Progenitor cell of endocrine pancreas (in vitro differentiated cells): ENCODE measurements at regions not wholly inside any gene's neighbourhood (a gene's known extent, or its start where the extent isn't known, plus 50 kb on each side); places are given as distances from the start of the nearest gene placed in this dataset.
"Not testable (repeated sequence)": the region's sequence is repeated elsewhere in the genome, so short reads cannot be mapped to it uniquely, and the experiment has no call there.

Experiments used
- DNase-seq: peaks from one replicate; pipeline ENCODE4 v3.0.0; 2021; ENCODE audit warnings: low spot score; ENCODE audit not compliant: unreplicated experiment
- H3K27ac Mint-ChIP-seq: 2 replicates; pipeline ENCODE4 v1.8.0; 2021; ENCODE audit warnings: mild to moderate bottlenecking, moderate library complexity, mixed read lengths
- H3K27me3 Mint-ChIP-seq: 2 replicates; pipeline ENCODE4 v1.8.0; 2021; ENCODE audit warnings: mixed read lengths
- H3K36me3 Mint-ChIP-seq: 2 replicates; pipeline ENCODE4 v1.8.0; 2022; ENCODE audit warnings: mixed read lengths; ENCODE audit not compliant: insufficient read depth
- H3K4me1 Mint-ChIP-seq: 2 replicates; pipeline ENCODE4 v1.8.0; 2021; ENCODE audit warnings: low read depth, mixed read lengths
- H3K4me3 Mint-ChIP-seq: 2 replicates; pipeline ENCODE4 v1.8.0; 2021; ENCODE audit warnings: low read depth, mild to moderate bottlenecking, moderate library complexity, mixed read lengths
- H3K9me3 Mint-ChIP-seq: 2 replicates; pipeline ENCODE4 v1.8.0; 2021; ENCODE audit warnings: low read depth, mixed read lengths
- CTCF ChIP-seq: fragments of 200-600 bp; sonication (generic); IDR thresholded peaks from one replicate; pipeline ENCODE4 v1.5.0; 2021; ENCODE audit warnings: antibody characterized with exemption, mild to moderate bottlenecking; ENCODE audit not compliant: unreplicated experiment

GRCh38 chr11:22520521-22520920, 105.1 kb downstream of the FANCF start:
- DNase-seq: no peak
- H3K27me3 Mint-ChIP-seq: no peaks in the 10 kb centered on the region
- H3K27ac Mint-ChIP-seq: no peak overlapping the region
- H3K36me3 Mint-ChIP-seq: no peaks in the 10 kb centered on the region
- no peaks in the 10 kb centered on the region for H3K9me3 Mint-ChIP-seq
- TF ChIP-seq CTCF: no peak
- H3K4me1 Mint-ChIP-seq: no peaks in the 10 kb centered on the region
- H3K4me3 Mint-ChIP-seq: no peak overlapping the region

GRCh38 chr11:22518344-22518743, 107.3 kb downstream of the FANCF start:
- not testable (repeated sequence) for H3K4me1 Mint-ChIP-seq, H3K27ac Mint-ChIP-seq, H3K27me3 Mint-ChIP-seq, H3K36me3 Mint-ChIP-seq, H3K9me3 Mint-ChIP-seq, DNase-seq, H3K4me3 Mint-ChIP-seq

- Mint-ChIP-seq H3K4me3 (no peak overlapping the region), H3K9me3 (no peaks in the 10 kb centered on the region)
- no peak for TF ChIP-seq CTCF
These were observed 109.5 kb downstream of the FANCF start for GRCh38 chr11:22516111-22516510.

GRCh38 chr11:22512457-22512856, 113.2 kb downstream of the FANCF start:
- no peaks in the 10 kb centered on the region for H3K9me3 Mint-ChIP-seq
- DNase-seq: no peak
- H3K4me1 Mint-ChIP-seq: peaks cover 15% of the 10 kb centered on the region
- no peaks in the 10 kb centered on the region for H3K27me3 Mint-ChIP-seq
- TF ChIP-seq CTCF: no peak
- no peak overlapping the region for H3K4me3 Mint-ChIP-seq
- no peaks in the 10 kb centered on the region for H3K36me3 Mint-ChIP-seq
- H3K27ac Mint-ChIP-seq: no peak overlapping the region

More at GRCh38 chr11:22516111-22516510, 109.5 kb downstream of the FANCF start:
- no peaks in the 10 kb centered on the region for H3K27me3 Mint-ChIP-seq
- no peaks in the 10 kb centered on the region for H3K4me1 Mint-ChIP-seq
- DNase-seq: no peak
- H3K27ac Mint-ChIP-seq: no peak overlapping the region
- no peaks in the 10 kb centered on the region for H3K36me3 Mint-ChIP-seq

- Mint-ChIP-seq H3K36me3 (no peaks in the 10 kb centered on the region), H3K4me1 (peaks cover 15% of the 10 kb centered on the region), H3K27ac (no peak overlapping the region), H3K27me3 (no peaks in the 10 kb centered on the region), H3K4me3 (no peak overlapping the region), H3K9me3 (no peaks in the 10 kb centered on the region)
- TF ChIP-seq CTCF: no peak
- DNase-seq: no peak
These were observed 114.9 kb downstream of the FANCF start for GRCh38 chr11:22510741-22511140.

GRCh38 chr11:22510010-22510409, 115.6 kb downstream of the FANCF start:
- TF ChIP-seq CTCF: no peak
- Mint-ChIP-seq H3K36me3 (no peaks in the 10 kb centered on the region), H3K27me3 (no peaks in the 10 kb centered on the region), H3K4me1 (peaks cover 18% of the 10 kb centered on the region), H3K27ac (no peak overlapping the region), H3K9me3 (no peaks in the 10 kb centered on the region), H3K4me3 (no peak overlapping the region)
- no peak for DNase-seq
